ENCODE measurements at regions not wholly inside any gene's neighbourhood (a gene's known extent, or its start where the extent isn't known, plus 50 kb on each side); places are given as distances from the start of the nearest gene placed in this dataset.
A peak's percentile ranks its signal among the peaks of the same experiment; 100 is the strongest.

- no peaks in the 10 kb centered on the region for H3K36me3 Mint-ChIP-seq (ENCODE audit: low read depth)
Observed at GRCh38 chr4:149173241-149174013, 642.2 kb downstream of the IQCM start.

GRCh38 chr4:149168645-149169044, 647.0 kb downstream of the IQCM start:
- no peak for DNase-seq
- H3K4me3 Mint-ChIP-seq = no peak overlapping the region
- no peaks in the 10 kb centered on the region for H3K36me3 Mint-ChIP-seq (ENCODE audit: low read depth)
- peaks cover 42% of the 10 kb centered on the region for H3K4me1 Mint-ChIP-seq (ENCODE audit: low read depth)
- no peaks in the 10 kb centered on the region for H3K27me3 Mint-ChIP-seq (ENCODE audit: insufficient read depth)
- no peak overlapping the region for H3K27ac Mint-ChIP-seq
- no peaks in the 10 kb centered on the region for H3K9me3 Mint-ChIP-seq
- TF ChIP-seq CTCF (IDR thresholded peaks at IDR 0.05) = no peak

More at GRCh38 chr4:149173241-149174013, 642.2 kb downstream of the IQCM start:
- H3K4me1 Mint-ChIP-seq (ENCODE audit: low read depth) = peaks cover 5% of the 10 kb centered on the region; the same call in 1 of the 2 replicates
- H3K27ac Mint-ChIP-seq = no peak overlapping the region
- H3K9me3 Mint-ChIP-seq = no peaks in the 10 kb centered on the region
- H3K27me3 Mint-ChIP-seq (ENCODE audit: insufficient read depth) = peaks cover 2% of the 10 kb centered on the region
- TF ChIP-seq CTCF (IDR thresholded peaks at IDR 0.05) = no peak
- H3K4me3 Mint-ChIP-seq = no peak overlapping the region
- DNase-seq = no peak

GRCh38 chr4:149166876-149167275, 648.8 kb downstream of the IQCM start:
- no peak for TF ChIP-seq CTCF (IDR thresholded peaks at IDR 0.05)

GRCh38 chr4:149166365-149166764, 649.3 kb downstream of the IQCM start:
- H3K27ac Mint-ChIP-seq = peak overlapping the region; percentile 60
- no peaks in the 10 kb centered on the region for H3K9me3 Mint-ChIP-seq
- H3K36me3 Mint-ChIP-seq (ENCODE audit: low read depth) = no peaks in the 10 kb centered on the region
- H3K4me1 Mint-ChIP-seq (ENCODE audit: low read depth) = peaks cover 64% of the 10 kb centered on the region
- DNase-seq = no peak
- no peaks in the 10 kb centered on the region for H3K27me3 Mint-ChIP-seq (ENCODE audit: insufficient read depth)
- TF ChIP-seq CTCF (IDR thresholded peaks at IDR 0.05) = no peak
- peak overlapping the region; percentile 29; the same call in 1 of the 2 replicates for H3K4me3 Mint-ChIP-seq

More at GRCh38 chr4:149166876-149167275, 648.8 kb downstream of the IQCM start:
- Mint-ChIP-seq H3K4me1 (ENCODE audit: low read depth) (peaks cover 59% of the 10 kb centered on the region), H3K27me3 (ENCODE audit: insufficient read depth) (no peaks in the 10 kb centered on the region), H3K27ac (peak overlapping the region; percentile 60), H3K36me3 (ENCODE audit: low read depth) (no peaks in the 10 kb centered on the region), H3K4me3 (peak overlapping the region; percentile 29), H3K9me3 (no peaks in the 10 kb centered on the region)
- DNase-seq = peak; percentile 6

- Mint-ChIP-seq H3K36me3 (ENCODE audit: low read depth) (no peaks in the 10 kb centered on the region), H3K4me1 (ENCODE audit: low read depth) (peaks cover 78% of the 10 kb centered on the region), H3K27me3 (ENCODE audit: insufficient read depth) (no peaks in the 10 kb centered on the region), H3K4me3 (peak overlapping the region; percentile 61), H3K9me3 (no peaks in the 10 kb centered on the region), H3K27ac (peak overlapping the region; percentile 76)
- DNase-seq = peak; percentile 66
- peak; percentile 29; the same call in 1 of the 2 replicates for TF ChIP-seq CTCF (IDR thresholded peaks at IDR 0.05)
Observed at GRCh38 chr4:149164282-149164681, 651.4 kb downstream of the IQCM start.
